Amniotic epithelial cell (primary cell): ENCODE measurements at regions not wholly inside any gene's neighbourhood (a gene's known extent, or its start where the extent isn't known, plus 50 kb on each side); places are given as distances from the start of the nearest gene placed in this dataset.

Source experiments
- DNase-seq: peaks from one replicate; pipeline ENCODE4 v3.0.0-alpha.2; 2010; ENCODE audit warnings: low read depth

- DNase-seq = no peak
These were observed 61.2 kb downstream of the KLF6 start for GRCh38 chr10:3723766-3724165.

GRCh38 chr10:3720228-3721019, 64.6 kb downstream of the KLF6 start:
- peak; percentile 99 for DNase-seq

- DNase-seq = no peak
These were observed 65.8 kb downstream of the KLF6 start for GRCh38 chr10:3719024-3719843.

- no peak for DNase-seq
These were observed 68.9 kb downstream of the KLF6 start for GRCh38 chr10:3716093-3716492.

GRCh38 chr10:3714967-3715366, 70.0 kb downstream of the KLF6 start:
- no peak for DNase-seq

GRCh38 chr10:3714531-3714930, 70.5 kb downstream of the KLF6 start:
- peak; percentile 69 for DNase-seq

GRCh38 chr10:3712707-3713106, 72.3 kb downstream of the KLF6 start:
- DNase-seq = no peak

- DNase-seq = no peak
These were observed 73.1 kb downstream of the KLF6 start for GRCh38 chr10:3711918-3712317.

GRCh38 chr10:3710764-3711163, 74.2 kb downstream of the KLF6 start:
- DNase-seq = no peak

- no peak for DNase-seq
These were observed 75.5 kb downstream of the KLF6 start for GRCh38 chr10:3709456-3710060.

GRCh38 chr10:3708852-3709251, 76.2 kb downstream of the KLF6 start:
- peak; percentile 82 for DNase-seq

- no peak for DNase-seq
These were observed 80.3 kb downstream of the KLF6 start for GRCh38 chr10:3704565-3705325.

- DNase-seq = no peak
These were observed 82.4 kb downstream of the KLF6 start for GRCh38 chr10:3702569-3702968.

GRCh38 chr10:3702056-3702546, 82.9 kb downstream of the KLF6 start:
- DNase-seq = no peak

- no peak for DNase-seq
These were observed 83.5 kb downstream of the KLF6 start for GRCh38 chr10:3701491-3701890.

GRCh38 chr10:3700531-3701076, 84.4 kb downstream of the KLF6 start:
- DNase-seq = no peak

GRCh38 chr10:3699916-3700315, 85.1 kb downstream of the KLF6 start:
- no peak for DNase-seq

- no peak for DNase-seq
These were observed 86.7 kb downstream of the KLF6 start for GRCh38 chr10:3698312-3698711.

GRCh38 chr10:3693698-3694080, 91.3 kb downstream of the KLF6 start:
- no peak for DNase-seq

- peak; percentile 24 for DNase-seq
These were observed 91.8 kb downstream of the KLF6 start for GRCh38 chr10:3693022-3693697.

GRCh38 chr10:3692387-3692999, 92.5 kb downstream of the KLF6 start:
- DNase-seq = peak; percentile 55
